SH-SY5Y (cell line): ENCODE measurements at regions not wholly inside any gene's neighbourhood (a gene's known extent, or its start where the extent isn't known, plus 50 kb on each side); places are given as distances from the start of the nearest gene placed in this dataset.

Experiments
- GATA2 ChIP-seq: IDR thresholded peaks from 2 replicates; pipeline ENCODE4 v1.6.1; 2011; ENCODE audit warnings: mild to moderate bottlenecking, low read depth, low read length
- GATA3 ChIP-seq: IDR thresholded peaks from 2 replicates; pipeline ENCODE4 v1.6.1; 2011; ENCODE audit warnings: low read depth, mild to moderate bottlenecking, low read length, moderate library complexity

- no peak for TF ChIP-seq GATA2
- no peak for TF ChIP-seq GATA3
Measured at GRCh38 chr1:234661317-234661928, 51.4 kb upstream of the IRF2BP2 start.

DNA sequence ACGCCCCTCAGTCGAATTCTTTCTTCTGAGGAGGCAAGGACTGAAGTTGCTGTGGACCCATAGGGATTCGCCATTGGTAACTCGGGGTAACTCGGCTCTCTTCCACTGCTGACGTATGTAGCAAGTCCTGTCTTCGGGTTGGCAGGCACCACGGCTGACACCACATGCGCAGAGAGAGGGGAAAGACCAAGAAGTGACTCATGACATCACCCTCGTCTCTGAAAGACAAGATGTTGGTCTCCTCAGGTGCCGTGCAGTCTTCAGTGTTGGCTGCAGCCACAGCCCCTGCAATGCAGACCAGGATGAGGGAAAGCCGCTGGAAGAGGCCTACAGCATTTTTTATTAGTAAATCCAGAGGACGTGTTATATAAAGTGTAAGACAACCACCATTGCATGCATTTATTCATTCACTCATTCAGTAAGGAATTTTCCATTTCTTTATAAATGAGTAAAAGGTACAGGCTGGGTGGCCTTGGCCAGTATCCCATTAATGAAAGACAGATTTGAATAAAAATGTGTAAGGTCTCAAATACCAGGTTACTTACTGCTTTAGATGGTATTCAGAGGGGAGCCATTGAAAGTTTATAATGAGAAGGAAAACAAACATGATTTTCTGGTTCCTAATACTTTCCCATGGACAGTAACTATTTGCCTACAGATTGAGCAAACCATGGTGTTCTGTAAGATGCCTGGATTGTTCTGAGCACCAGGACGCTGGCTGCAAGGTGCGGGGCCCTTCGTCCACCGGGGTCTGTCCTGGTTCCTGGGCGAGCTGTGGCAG, 50.7 kb upstream of the IRF2BP2 start:
- TF ChIP-seq GATA3 (no peak), GATA2 (no peak)
